Pancreas (tissue), 10 donors: ENCODE measurements at regions not wholly inside any gene's neighbourhood (a gene's known extent, or its start where the extent isn't known, plus 50 kb on each side); places are given as distances from the start of the nearest gene placed in this dataset.

ENCODE experiments used
- ATAC-seq, 4 donors: fragments of 200-7000 bp; cut with Tn5 transposase; one replicate each; pipeline versions ENCODE4 v1.8.0 to v1.9.1; 2020; ENCODE audit warnings: mild to moderate bottlenecking in 4 of 4, moderate library complexity in 4 of 4
- DNase-seq, 6 donors: peaks; one replicate each; pipeline ENCODE4 v3.0.0-alpha.2; 2020
- FAIRE-seq: peaks from 2 replicates; lab custom pipeline; 2012; peaks lifted over from hg19 to GRCh38; lab: Jason Lieb, UNC
- H3K27ac ChIP-seq, 4 donors: fragments of 200-600 bp; sonication (generic); 1 replicate in 3 of 4; 2 replicates in 1 of 4; pipeline versions ENCODE4 v1.5.0 to v1.8.0; 2020
- H3K27me3 ChIP-seq, 4 donors: fragments of 200-600 bp; one replicate each; pipeline ENCODE4 v1.8.0; 2021
- H3K36me3 ChIP-seq, 3 donors: fragments of 200-600 bp; sonication (generic) in 1 of 3; one replicate each; pipeline versions ENCODE4 v1.5.0 to v1.8.0; 2020 to 2021
- H3K4me1 ChIP-seq, 3 donors: fragments of 200-600 bp; one replicate each; pipeline ENCODE4 v1.8.0; 2021
- H3K4me3 ChIP-seq, 4 donors: fragments of 200-600 bp; sonication (generic) in 2 of 4; one replicate each; pipeline versions ENCODE4 v1.5.0 to v1.8.0; 2020 to 2021
- H3K9me3 ChIP-seq, 4 donors: fragments of 200-600 bp; one replicate each; pipeline ENCODE4 v1.8.0; 2021
- WGBS, 2 donors: extraction: QIAGEN DNeasy Blood & Tissue Kit; methylation state at CpG; one replicate each; pipeline ENCODE4 v1.1.7; 2013; 5-methylcytosine and 5-hydroxymethylcytosine counted together
- intact Hi-C, 3 donors: fragments of 100-400 bp; cut with DNase I; formaldehyde crosslinking; loops; one replicate each; pipeline versions ENCODE4 v1.11.1 to v1.14.2; 2022
- TF ChIP-seq, protein P1 (sequence below), 4 donors: fragments of 200-600 bp; sonication (generic) in 3 of 4; IDR thresholded peaks; one replicate each; pipeline versions ENCODE4 v1.5.0 to v1.8.0; 2021; ENCODE audit warnings: antibody characterized with exemption in 4 of 4
- donor health status: healthy with polysubstance abuse.
- donor health status: DM: no; HTN: no; CAD: no; lungs with moderate emphysema.
- donor health status: DM: no; HTN: no; CAD: no.
- donor health status: control.
- donor health status: control.
- donor health status: Bipolar disorder and iron deficiency.
- donor health status: DM: yes; HTN: yes; CAD: no.
- donor health status: DM: no; HTN: no; CAD: no.
- donor health status: DM: no; HTN: no; CAD: no.
- donor health status: DM: yes; HTN: yes; CAD: no.

DNA sequence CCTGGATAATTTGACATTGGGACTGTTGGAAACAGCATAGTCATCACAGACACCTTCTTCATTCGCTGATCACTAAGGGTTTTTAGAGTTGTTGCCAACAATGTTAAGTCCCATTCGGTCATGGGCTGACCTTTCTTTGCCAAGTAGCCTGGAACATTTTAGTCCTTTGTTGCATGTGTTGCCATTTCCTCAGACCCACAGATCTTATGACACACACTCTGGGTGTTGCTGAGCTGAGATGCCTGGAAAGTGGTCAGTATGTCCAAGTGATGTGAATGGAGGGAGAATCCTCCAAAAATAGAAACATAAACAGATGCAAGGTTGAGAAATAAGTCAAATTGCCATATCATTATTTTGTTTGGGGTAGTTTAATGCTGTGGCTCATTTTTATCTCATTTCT lies 61.5 kb upstream of the GJA5 start:
- H3K27ac ChIP-seq: no peak overlapping the region
- no peaks in the 10 kb centered on the region for H3K4me1 ChIP-seq
- no peaks in the 10 kb centered on the region for H3K27me3 ChIP-seq
- TF ChIP-seq, protein P1, sequence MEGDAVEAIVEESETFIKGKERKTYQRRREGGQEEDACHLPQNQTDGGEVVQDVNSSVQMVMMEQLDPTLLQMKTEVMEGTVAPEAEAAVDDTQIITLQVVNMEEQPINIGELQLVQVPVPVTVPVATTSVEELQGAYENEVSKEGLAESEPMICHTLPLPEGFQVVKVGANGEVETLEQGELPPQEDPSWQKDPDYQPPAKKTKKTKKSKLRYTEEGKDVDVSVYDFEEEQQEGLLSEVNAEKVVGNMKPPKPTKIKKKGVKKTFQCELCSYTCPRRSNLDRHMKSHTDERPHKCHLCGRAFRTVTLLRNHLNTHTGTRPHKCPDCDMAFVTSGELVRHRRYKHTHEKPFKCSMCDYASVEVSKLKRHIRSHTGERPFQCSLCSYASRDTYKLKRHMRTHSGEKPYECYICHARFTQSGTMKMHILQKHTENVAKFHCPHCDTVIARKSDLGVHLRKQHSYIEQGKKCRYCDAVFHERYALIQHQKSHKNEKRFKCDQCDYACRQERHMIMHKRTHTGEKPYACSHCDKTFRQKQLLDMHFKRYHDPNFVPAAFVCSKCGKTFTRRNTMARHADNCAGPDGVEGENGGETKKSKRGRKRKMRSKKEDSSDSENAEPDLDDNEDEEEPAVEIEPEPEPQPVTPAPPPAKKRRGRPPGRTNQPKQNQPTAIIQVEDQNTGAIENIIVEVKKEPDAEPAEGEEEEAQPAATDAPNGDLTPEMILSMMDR (IDR thresholded peaks at IDR 0.05): no peak
- DNase-seq: no peak
- peak in 1 of 4 donors; percentile 71 for ATAC-seq
- H3K4me3 ChIP-seq: no peak overlapping the region
- FAIRE-seq: no peak
- intact Hi-C loops: no loop called here
- H3K9me3 ChIP-seq: no peaks in the 10 kb centered on the region
- no peaks in the 10 kb centered on the region for H3K36me3 ChIP-seq
- 60 to 65% methylated on average over 2 of the region's 2 CpGs for WGBS, 2 donors

DNA sequence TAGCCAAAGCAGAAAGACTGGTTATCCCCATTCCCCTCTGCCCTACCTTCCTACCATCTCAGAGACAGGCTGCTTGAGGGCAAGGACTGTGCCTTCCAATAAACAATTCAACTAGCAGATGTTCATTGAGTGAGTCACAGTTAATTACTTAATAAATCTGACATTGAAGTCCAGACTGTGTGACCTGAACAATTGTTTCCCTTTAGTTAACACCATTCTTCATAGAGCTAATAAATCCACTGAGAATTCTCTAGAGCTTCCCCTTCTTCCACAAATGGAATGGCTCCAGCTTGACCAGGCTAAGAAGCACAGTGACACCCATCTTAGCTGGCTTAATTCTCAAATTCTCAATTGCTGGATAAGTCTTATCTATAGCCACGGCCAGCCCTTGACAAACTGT lies 61.9 kb upstream of the GJA5 start:
- Histone ChIP-seq H3K4me1 (no peaks in the 10 kb centered on the region), H3K27me3 (no peaks in the 10 kb centered on the region), H3K4me3 (no peak overlapping the region), H3K36me3 (no peaks in the 10 kb centered on the region), H3K9me3 (no peaks in the 10 kb centered on the region), H3K27ac (no peak overlapping the region)
- DNase-seq: no peak
- TF ChIP-seq, protein P1 (IDR thresholded peaks at IDR 0.05): no peak
- no peak for FAIRE-seq
- intact Hi-C loops: no loop called here
- 44 to 52% methylated on average over 1 of the region's 1 CpG for WGBS, 2 donors
- ATAC-seq: peak in 1 of 4 donors; percentile 32

DNA sequence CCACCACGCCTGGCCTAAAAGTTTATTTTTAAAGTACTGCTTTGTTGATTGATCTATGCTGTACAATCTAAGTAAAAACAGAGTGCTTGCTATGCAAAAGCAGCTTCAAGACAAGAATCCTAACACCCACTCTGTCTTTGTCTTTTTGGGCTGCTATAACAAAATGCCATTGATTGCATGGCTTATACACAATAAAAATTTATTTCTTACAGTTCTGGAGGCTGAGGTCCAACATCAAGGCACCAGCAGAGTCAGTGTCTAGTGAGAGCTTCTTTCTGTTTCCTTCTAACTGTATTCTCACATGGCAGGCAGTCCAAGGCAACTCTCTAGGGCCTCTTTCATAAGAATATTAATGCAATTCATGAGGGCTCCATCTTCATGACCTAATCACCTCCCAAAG lies 63.6 kb upstream of the GJA5 start:
- Histone ChIP-seq H3K27me3 (no peaks in the 10 kb centered on the region), H3K27ac (no peak overlapping the region), H3K36me3 (no peaks in the 10 kb centered on the region), H3K4me3 (no peak overlapping the region), H3K4me1 (no peaks in the 10 kb centered on the region), H3K9me3 (no peaks in the 10 kb centered on the region)
- 70 to 86% methylated on average over 1 of the region's 1 CpG for WGBS, 2 donors
- intact Hi-C loops: no loop called here
- no peak for ATAC-seq
- TF ChIP-seq, protein P1 (IDR thresholded peaks at IDR 0.05): no peak
- DNase-seq: no peak
- FAIRE-seq: no peak

DNA sequence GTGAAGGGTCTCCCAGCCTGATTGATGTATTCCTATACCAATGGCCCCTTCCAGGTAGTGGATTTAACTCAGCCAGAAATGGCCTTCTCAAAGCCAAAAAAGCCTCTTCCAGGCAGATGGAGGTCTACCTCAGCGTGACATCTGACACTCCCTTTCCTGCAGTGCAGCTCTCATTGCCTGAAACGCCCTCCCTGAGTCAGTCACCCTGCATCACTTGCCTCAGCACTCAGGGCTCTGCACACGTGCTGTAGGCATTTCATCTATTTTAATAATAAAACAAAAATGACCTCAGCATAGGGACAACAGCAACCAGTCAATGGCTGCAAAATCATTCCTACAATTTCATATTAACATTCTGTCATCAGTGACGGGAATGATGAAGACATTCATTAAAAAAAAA lies 64.4 kb upstream of the GJA5 start:
- WGBS, 2 donors: 78% methylated on average over 4 of the region's 4 CpGs
- Histone ChIP-seq H3K9me3 (no peaks in the 10 kb centered on the region), H3K36me3 (no peaks in the 10 kb centered on the region), H3K27ac (no peak overlapping the region), H3K4me3 (no peak overlapping the region), H3K27me3 (no peaks in the 10 kb centered on the region), H3K4me1 (no peaks in the 10 kb centered on the region)
- TF ChIP-seq, protein P1 (IDR thresholded peaks at IDR 0.05): no peak
- FAIRE-seq (no peak), ATAC-seq (no peak), DNase-seq (no peak)
- intact Hi-C loops: no loop called here

DNA sequence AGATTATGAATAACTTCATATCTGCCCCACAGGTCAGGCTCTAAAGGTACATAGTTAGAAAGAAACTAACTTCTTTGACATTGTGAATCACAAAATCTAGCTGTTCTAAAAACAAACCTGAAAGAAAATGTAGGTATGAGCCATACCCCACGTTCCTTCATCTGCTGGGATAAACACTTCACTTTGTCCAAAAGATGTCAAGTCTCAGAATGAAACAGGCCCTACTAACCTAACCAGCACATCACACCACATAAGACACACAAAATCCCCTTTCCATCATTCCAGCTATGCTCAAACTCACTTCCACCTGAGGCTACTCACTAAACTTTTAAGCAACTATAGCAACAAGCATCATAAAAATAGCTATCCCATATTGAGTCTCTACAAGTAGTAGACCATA lies 65.2 kb upstream of the GJA5 start:
- DNase-seq: no peak
- ATAC-seq: no peak
- Histone ChIP-seq H3K9me3 (no peaks in the 10 kb centered on the region), H3K4me1 (no peaks in the 10 kb centered on the region), H3K27me3 (no peaks in the 10 kb centered on the region), H3K36me3 (no peaks in the 10 kb centered on the region), H3K27ac (no peak overlapping the region), H3K4me3 (no peak overlapping the region)
- WGBS, 2 donors: 56 to 64% methylated on average over 1 of the region's 1 CpG
- TF ChIP-seq, protein P1 (IDR thresholded peaks at IDR 0.05): no peak
- intact Hi-C loops: no loop called here
- no peak for FAIRE-seq
